ENCODE measurements at regions not wholly inside any gene's neighbourhood (a gene's known extent, or its start where the extent isn't known, plus 50 kb on each side); places are given as distances from the start of the nearest gene placed in this dataset.
A peak's percentile ranks its signal among the peaks of the same experiment; 100 is the strongest.

- H3K9me3 Mint-ChIP-seq (ENCODE audit: unreplicated experiment): peaks cover 2% of the 10 kb centered on the region
- H3K79me2 ChIP-seq (ENCODE audit: insufficient read depth, low read length): no peaks in the 10 kb centered on the region
- H3K27me3 Mint-ChIP-seq (ENCODE audit: low read depth, unreplicated experiment): no peaks in the 10 kb centered on the region
- H4K20me1 ChIP-seq (ENCODE audit: insufficient read depth, low read length): no peaks in the 10 kb centered on the region
- H3K4me1 ChIP-seq (ENCODE audit: insufficient read depth, low read length): peaks cover 38% of the 10 kb centered on the region
- H2AFZ ChIP-seq (ENCODE audit: low read depth, low read length): no peak overlapping the region
- TF ChIP-seq EZH2 (IDR thresholded peaks at IDR 0.05; ENCODE audit: insufficient read depth, low read length): no peak
- TF ChIP-seq, protein P1, sequence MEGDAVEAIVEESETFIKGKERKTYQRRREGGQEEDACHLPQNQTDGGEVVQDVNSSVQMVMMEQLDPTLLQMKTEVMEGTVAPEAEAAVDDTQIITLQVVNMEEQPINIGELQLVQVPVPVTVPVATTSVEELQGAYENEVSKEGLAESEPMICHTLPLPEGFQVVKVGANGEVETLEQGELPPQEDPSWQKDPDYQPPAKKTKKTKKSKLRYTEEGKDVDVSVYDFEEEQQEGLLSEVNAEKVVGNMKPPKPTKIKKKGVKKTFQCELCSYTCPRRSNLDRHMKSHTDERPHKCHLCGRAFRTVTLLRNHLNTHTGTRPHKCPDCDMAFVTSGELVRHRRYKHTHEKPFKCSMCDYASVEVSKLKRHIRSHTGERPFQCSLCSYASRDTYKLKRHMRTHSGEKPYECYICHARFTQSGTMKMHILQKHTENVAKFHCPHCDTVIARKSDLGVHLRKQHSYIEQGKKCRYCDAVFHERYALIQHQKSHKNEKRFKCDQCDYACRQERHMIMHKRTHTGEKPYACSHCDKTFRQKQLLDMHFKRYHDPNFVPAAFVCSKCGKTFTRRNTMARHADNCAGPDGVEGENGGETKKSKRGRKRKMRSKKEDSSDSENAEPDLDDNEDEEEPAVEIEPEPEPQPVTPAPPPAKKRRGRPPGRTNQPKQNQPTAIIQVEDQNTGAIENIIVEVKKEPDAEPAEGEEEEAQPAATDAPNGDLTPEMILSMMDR (IDR thresholded peaks at IDR 0.05; ENCODE audit: insufficient read depth, low read depth, low read length): no peak
- H3K36me3 Mint-ChIP-seq (ENCODE audit: low read depth, unreplicated experiment): no peaks in the 10 kb centered on the region
- H3K27me3 ChIP-seq (ENCODE audit: insufficient read depth, low read length): no peaks in the 10 kb centered on the region
- H3K9ac ChIP-seq (ENCODE audit: low read length): no peak overlapping the region
- peak overlapping the region; percentile 50 for H3K27ac Mint-ChIP-seq (ENCODE audit: unreplicated experiment)
- H3K4me3 ChIP-seq (ENCODE audit: insufficient read depth, low read depth, low read length): no peak overlapping the region
- H3K36me3 ChIP-seq (ENCODE audit: insufficient read depth, low read length): no peaks in the 10 kb centered on the region
- H3K27ac ChIP-seq (ENCODE audit: low read depth, low read length): peak overlapping the region; percentile 82
- H3K4me1 Mint-ChIP-seq (ENCODE audit: low read depth, unreplicated experiment): peaks cover 71% of the 10 kb centered on the region
- H3K9me3 ChIP-seq (ENCODE audit: insufficient read depth, low read depth, low read length): no peaks in the 10 kb centered on the region
- H3K4me2 ChIP-seq (ENCODE audit: low read length): peak overlapping the region; percentile 6
- no peak for FAIRE-seq
- no peak overlapping the region for H3K4me3 Mint-ChIP-seq (ENCODE audit: unreplicated experiment)
- DNase-seq (ENCODE audit: low read depth): peak; percentile 63
Observed at GRCh38 chr2:181785691-181786344, 105.5 kb upstream of the NEUROD1 start.

- TF ChIP-seq EZH2 (IDR thresholded peaks at IDR 0.05; ENCODE audit: insufficient read depth, low read length): no peak
- TF ChIP-seq, protein P1 (IDR thresholded peaks at IDR 0.05; ENCODE audit: insufficient read depth, low read depth, low read length): no peak
- Histone ChIP-seq H3K9ac (ENCODE audit: low read length) (no peak overlapping the region), H4K20me1 (ENCODE audit: insufficient read depth, low read length) (no peaks in the 10 kb centered on the region), H3K27ac (ENCODE audit: low read depth, low read length) (peak overlapping the region; percentile 82), H3K79me2 (ENCODE audit: insufficient read depth, low read length) (no peaks in the 10 kb centered on the region), H3K36me3 (ENCODE audit: insufficient read depth, low read length) (no peaks in the 10 kb centered on the region), H3K27me3 (ENCODE audit: insufficient read depth, low read length) (no peaks in the 10 kb centered on the region), H2AFZ (ENCODE audit: low read depth, low read length) (no peak overlapping the region), H3K9me3 (ENCODE audit: insufficient read depth, low read depth, low read length) (no peaks in the 10 kb centered on the region), H3K4me2 (ENCODE audit: low read length) (no peak overlapping the region), H3K4me3 (ENCODE audit: insufficient read depth, low read depth, low read length) (no peak overlapping the region), H3K4me1 (ENCODE audit: insufficient read depth, low read length) (peaks cover 44% of the 10 kb centered on the region)
- H3K27ac Mint-ChIP-seq (ENCODE audit: unreplicated experiment): peak overlapping the region; percentile 10
- DNase-seq (ENCODE audit: low read depth): no peak
- peaks cover 2% of the 10 kb centered on the region for H3K9me3 Mint-ChIP-seq (ENCODE audit: unreplicated experiment)
- no peak overlapping the region for H3K4me3 Mint-ChIP-seq (ENCODE audit: unreplicated experiment)
- no peaks in the 10 kb centered on the region for H3K36me3 Mint-ChIP-seq (ENCODE audit: low read depth, unreplicated experiment)
- no peak for FAIRE-seq
- peaks cover 72% of the 10 kb centered on the region for H3K4me1 Mint-ChIP-seq (ENCODE audit: low read depth, unreplicated experiment)
- H3K27me3 Mint-ChIP-seq (ENCODE audit: low read depth, unreplicated experiment): no peaks in the 10 kb centered on the region
Observed at GRCh38 chr2:181786371-181787228, 104.9 kb upstream of the ITPRID2 start.

Data from astrocyte (in vitro differentiated cells and primary cell).